B cell (primary cell): ENCODE measurements at regions not wholly inside any gene's neighbourhood (a gene's known extent, or its start where the extent isn't known, plus 50 kb on each side); places are given as distances from the start of the nearest gene placed in this dataset.

Experiments
- EZH2 ChIP-seq: IDR thresholded peaks from 2 replicates; pipeline ENCODE4 v1.6.1; 2012; ENCODE audit warnings: borderline replicate concordance, low read depth, mild to moderate bottlenecking, moderate library complexity, low read length; ENCODE audit not compliant: insufficient read depth, poor library complexity, severe bottlenecking
- TF ChIP-seq, protein P1 (sequence below): fragments of 200-600 bp; IDR thresholded peaks from one replicate; pipeline ENCODE4 v1.8.0; 2022; ENCODE audit warnings: antibody characterized with exemption, mild to moderate bottlenecking

- TF ChIP-seq, protein P1, sequence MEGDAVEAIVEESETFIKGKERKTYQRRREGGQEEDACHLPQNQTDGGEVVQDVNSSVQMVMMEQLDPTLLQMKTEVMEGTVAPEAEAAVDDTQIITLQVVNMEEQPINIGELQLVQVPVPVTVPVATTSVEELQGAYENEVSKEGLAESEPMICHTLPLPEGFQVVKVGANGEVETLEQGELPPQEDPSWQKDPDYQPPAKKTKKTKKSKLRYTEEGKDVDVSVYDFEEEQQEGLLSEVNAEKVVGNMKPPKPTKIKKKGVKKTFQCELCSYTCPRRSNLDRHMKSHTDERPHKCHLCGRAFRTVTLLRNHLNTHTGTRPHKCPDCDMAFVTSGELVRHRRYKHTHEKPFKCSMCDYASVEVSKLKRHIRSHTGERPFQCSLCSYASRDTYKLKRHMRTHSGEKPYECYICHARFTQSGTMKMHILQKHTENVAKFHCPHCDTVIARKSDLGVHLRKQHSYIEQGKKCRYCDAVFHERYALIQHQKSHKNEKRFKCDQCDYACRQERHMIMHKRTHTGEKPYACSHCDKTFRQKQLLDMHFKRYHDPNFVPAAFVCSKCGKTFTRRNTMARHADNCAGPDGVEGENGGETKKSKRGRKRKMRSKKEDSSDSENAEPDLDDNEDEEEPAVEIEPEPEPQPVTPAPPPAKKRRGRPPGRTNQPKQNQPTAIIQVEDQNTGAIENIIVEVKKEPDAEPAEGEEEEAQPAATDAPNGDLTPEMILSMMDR = no peak
- no peak for TF ChIP-seq EZH2
These were observed 122.1 kb upstream of the HS6ST1 start for GRCh38 chr2:128440666-128441340.
